Stimulated activated CD4-positive, alpha-beta T cell treated with anti-CD3 and anti-CD28 coated beads, Interleukin-1b, Interleukin-23, amount 100 ng/mL, for 4 hours (primary cell): ENCODE measurements at regions not wholly inside any gene's neighbourhood (a gene's known extent, or its start where the extent isn't known, plus 50 kb on each side); places are given as distances from the start of the nearest gene placed in this dataset.

Source experiments
- DNase-seq, 2 donors: peaks; one replicate each; pipeline ENCODE4 v3.0.0-alpha.2; 2020; ENCODE audit warnings: low read depth in 2 of 2

DNA sequence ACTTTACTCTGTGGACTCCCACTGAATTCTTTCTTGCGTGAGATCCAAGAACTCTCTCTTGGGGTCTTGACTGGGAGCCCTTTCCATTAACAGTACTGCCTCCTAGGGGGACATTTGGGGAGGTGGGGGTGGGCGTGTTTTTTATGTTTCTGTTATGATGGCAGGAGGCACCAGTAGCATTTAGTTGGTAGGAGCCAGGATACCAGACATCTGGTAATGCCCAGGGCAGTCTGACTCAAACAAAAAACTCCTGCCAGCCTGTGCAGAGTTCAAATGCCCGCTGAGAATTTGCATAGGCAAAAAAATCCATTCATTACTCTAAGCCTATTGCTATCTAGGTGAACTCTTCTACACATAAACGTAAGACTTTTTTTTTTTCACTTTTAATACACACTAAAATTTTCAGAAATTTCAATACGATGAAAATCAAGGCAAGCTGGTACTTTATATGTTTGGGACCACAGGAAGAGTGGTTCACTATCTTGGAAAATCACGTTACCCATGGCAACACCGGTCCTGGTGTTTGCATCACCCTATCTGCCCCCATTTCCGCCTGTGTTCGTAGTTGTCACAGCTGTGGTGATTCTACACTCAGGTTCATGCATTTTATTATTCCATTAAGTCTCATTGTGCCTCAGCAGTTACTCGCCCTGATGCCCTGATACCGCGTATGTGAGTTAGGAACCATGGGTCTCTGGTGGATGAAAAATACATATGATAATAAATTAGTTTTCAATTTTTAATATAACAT, 121.1 kb upstream of the XYLT1 start:
- no peak for DNase-seq

DNA sequence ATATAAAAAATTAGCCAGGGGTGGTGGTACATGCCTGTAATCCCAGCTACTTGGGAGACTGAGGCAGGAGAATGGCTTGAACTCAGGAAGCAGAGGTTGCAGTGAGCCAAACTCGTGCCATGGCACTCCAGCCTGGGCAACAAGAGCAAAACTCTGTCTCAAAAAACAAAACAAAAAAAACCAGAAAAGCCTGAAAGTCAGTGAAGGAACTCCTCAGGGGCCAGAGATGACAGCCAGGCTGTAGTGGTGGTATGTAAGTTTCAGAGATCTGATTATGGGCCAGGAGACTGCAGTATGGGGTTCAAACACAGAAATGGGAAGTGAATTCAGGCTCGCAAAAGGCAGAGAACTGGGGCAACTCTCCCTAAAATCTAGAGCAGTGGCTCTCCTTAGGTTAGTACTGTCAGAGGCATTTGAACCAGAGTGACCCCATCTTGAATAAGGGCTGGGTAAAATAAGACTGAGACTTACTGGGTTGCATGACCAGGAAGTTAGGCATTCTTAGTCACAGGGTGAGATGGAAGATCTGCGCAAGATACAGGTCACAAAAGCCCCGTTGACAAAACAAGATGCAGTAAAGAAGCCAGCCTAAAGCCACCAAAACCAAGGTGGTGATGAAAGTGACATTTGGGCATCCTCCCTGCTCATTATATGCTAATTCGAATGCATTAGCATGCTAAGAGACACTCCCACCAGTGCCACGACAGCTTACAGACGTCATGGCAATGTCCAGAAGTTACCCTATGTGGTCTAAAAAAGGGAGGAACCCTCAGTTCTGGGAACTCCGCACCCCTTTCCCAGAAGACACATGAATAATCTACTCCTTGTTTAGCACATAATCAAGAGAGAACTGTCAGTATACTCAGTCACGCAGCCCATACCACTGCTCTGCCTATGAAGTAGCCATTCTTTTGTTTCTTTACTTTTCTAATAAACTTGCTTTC, 120.2 kb upstream of the XYLT1 start:
- peak in 1 of 2 donors; percentile 27 for DNase-seq

DNA sequence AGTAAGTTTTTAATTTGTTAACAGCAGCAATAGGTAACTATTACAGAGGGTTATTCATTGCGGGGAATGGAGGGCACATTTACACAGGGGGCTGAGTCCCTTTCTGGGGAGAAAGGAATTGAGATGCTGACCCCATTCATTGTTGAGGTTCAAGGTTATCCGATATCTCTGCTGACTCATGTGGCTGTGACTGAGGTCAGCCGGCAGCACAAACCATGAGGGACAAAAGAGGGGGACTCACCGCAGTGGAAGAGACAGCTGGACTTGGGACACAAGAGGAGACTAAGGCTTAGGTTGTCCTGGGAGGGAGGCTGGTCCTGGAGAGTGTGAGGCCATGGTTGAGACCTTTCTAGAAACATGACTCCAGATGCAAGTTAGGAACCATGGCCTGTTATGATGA, 119.1 kb upstream of the XYLT1 start:
- DNase-seq = no peak

DNA sequence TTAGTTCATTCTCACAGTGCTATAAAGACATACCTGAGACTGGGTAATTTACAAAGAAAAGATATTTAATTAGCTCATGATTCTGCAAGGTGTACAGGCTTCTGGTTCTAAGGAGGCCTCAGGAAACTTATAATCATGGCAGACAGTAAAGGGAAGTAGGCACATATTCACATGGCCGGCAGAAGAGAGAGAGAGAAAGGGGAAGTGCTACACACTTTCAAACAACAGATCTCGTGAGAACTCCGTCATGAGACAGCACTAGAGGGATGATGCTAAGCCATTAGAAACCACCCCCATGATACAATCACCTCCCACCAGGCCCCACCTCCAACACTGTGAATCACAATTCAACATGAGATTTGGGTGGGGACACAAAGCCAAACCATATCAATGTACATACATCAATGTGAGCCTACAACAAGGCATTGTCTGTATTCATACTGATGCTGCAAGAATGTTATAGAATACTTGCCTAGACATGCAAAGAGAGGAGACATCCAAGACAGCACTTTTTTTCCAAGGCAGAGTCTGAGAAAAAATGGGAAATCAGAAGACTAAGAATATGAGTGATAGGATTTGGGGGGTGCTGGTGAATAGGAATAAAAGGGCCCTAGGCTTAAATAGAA, 114.8 kb upstream of the XYLT1 start:
- no peak for DNase-seq

DNA sequence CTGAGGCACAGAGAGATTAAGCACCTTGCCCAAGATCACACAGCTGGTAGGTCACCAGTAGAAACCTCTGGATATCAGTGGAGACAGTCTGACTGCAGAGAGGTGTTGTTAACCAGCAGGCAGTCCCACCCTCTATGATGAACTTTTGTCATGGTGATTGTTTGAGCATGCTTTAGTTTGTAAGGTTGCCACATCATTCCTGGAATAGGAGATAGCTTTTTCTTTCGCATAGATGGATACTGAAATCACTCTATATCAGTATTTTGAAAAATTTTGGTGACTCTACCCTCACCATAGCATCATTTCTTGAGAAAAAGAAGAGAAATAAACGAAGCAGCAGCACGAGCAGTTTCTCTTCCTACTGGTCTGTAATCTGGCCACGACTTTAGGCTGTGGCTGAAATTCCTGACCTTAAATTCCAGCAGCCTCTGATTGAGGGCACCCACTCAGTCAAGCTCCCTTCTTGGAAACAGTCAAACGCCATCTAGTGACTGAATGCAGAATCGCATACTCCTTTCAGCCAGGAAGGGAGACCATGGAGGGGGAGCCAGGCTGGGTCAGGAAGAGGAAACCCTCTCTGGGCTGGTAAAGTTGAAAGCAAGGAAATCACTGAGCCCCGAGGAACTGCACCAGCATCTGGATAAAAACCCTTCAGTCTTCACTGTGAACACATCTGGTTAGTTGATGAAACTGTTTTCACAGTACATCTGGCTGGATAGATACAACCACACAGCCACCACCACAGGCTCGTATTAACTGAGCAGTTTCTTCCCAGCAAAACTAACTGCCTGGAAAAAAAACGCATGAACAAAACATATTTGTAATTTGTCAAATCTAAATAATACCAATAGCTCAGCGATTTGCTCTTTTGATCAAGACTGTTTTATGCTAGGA, 108.5 kb upstream of the XYLT1 start:
- DNase-seq = peak; percentile 9 to 58

DNA sequence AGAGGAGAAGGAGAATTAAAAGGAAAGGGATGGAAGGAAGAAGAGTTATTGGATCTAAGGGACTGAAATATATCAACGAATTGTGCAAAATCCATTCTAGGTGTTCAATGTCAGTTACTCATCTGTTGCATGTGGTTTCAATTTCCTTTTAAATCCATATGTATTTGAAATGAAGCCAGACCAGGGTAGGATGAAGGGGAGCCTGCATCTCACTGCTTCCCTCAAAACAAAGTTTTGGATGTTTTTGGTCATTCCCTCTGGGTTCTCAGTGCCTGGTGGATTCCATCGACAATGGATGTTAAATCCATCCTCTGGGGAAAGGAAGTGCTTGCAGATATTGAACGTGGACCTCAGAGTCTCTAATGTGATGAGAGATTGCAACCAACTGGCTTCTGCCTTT, 103.5 kb upstream of the XYLT1 start:
- DNase-seq = no peak

DNA sequence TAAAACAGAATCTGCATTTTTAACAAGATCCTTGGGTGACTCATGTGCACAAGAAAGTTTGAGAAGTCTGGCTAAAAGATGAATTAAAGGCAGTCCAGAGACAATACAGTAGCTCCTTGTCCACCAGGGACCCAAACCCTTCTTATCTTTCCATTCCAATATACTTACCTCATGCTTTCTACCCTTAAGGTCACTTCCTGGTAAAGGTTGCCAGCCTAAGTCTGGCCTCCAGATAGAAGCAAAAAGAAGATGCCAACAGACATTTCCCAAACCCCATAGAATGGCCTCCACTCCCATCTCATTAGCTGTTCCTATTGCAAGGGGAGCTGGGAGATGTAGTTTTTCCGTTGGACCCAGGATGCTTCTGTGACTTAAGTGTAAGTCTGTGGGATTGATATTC, 101.4 kb upstream of the XYLT1 start:
- no peak for DNase-seq

DNA sequence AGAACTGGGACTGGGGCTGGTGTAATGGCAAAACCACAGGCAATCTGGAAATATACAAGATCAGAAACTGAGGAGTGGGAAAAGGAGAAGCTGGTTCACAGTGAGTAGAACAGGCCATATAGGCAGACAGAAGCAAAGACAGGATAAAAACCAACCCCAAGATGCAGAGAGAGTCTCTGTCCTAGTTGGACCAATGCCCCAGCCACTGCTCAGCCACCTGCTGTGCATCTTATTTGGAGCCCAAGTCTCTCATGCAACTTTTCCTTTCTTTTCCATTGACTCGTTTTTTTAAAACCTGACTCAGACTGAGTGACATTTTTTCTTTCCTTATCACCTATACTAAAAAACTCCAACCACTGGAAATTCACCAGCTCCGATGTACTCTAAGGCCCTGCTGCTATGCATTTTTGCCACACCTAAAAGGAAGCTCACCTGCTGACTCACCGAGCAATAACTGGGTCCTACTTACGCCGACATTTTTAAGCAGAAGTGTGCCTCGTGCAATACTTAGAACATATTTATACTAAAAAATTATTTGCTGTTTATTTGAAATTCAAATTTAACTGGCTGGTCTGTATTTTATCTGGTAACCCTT, 100.8 kb upstream of the XYLT1 start:
- no peak for DNase-seq

DNA sequence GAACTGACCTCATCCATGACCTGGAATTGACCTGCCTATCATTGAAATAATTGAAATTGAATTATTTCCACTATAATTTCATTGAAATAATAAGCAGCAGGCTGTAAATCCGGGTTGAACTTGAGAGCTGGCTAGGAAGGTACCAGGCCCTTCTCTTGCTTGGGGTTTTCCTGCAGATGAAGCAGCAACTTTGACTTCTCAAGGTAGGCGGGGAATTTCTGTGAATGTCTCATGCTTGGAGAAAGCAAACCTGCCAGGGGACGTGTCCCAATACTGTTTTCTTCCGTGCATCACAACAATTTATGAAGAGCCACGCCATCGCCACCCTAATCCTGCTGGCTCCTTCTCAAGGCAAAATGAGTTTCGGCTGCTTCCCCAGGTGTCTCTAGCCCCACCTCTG, 97.5 kb upstream of the XYLT1 start:
- no peak for DNase-seq

DNA sequence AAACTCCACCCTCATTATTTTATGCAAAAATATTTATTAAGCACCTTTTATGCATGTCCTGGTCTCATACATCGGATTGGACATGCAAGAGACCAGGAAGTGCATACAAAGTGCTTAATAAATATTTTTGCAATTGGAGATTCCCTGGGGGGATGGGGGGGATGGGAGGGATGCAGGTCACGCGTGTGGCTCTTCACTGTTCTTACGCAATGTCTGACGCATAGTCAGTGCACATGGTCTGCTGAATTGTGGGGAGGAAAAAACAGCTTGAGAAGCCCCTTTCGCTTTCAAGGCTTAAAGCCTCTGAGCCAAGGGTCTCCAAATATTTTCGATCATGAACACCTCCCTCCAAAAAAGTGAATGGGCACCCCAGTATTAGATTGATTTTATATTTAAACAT, 96.7 kb upstream of the XYLT1 start:
- DNase-seq = no peak

DNA sequence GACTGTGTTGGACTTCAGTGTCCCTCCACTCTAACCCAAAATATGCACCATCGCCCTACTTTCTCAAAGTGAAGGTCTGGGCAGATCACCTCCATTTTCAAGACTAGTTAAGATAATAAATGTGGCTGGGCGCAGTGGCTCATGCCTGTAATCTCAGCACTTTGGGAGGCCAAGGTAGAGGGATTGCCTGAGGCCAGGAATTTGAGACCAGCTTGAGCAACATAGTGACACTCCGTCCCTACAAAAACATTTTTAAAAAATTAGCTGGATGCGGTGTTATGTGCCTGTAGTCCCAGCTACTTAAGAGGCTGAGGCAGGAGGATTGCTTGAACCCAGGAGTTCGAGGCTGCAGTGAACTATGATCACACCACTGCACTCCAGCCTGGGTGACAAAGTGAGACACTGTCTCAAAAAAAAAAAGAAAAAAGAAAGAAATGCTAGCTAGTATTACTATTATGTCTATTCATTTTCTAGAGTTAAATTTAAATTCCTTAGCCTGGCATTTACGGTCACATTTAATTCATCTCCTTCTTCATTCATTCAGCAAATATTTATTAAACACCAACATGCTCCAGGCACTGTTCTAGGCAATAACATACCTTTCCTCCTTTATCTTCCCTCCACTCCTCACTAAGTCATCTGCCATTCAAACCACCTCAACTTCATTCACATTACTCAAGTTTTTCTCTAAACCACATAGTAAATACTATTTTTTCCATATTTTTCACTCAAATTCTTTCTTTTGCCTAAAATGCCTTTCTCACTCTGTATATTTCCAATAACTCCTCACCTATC, 96.1 kb upstream of the XYLT1 start:
- no peak for DNase-seq

DNA sequence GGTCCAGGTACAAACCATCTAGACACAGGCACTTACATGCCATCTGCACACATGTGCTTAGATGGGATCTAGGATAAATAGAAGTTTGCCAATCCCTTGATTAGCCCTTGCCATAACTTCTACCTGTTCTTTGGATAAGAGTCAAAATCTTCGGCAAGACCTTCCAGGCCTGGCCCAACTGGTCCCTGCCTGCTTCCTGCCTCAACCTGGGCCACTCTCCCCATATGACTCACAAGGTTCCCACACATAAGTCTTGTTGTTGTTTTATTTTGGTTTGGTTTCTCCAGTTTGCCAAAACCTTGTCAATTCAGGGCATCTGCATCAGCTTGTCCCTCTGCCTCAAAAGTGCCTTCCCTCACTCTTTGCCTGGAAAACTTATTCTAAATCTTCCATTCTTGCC, 95.3 kb upstream of the XYLT1 start:
- DNase-seq = no peak

DNA sequence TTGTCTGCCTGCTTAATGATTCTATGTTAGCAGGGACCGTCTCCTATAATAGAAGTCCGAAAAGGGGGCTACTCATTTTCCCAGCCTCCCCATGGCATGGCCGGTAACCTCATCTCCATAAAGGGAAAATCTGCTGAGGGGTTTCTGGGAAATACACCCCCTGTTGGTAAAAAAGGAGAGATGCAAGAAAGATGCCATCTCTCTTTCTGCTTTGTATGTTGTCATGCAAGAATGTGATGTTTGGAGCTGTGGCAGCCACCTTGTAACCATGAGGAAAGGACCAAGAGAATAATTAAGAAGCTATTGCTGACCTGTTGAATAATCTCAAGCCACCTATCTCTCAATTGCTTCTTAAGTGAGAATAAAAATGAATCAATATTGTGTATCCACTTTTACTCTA, 94.8 kb upstream of the XYLT1 start:
- DNase-seq = no peak

DNA sequence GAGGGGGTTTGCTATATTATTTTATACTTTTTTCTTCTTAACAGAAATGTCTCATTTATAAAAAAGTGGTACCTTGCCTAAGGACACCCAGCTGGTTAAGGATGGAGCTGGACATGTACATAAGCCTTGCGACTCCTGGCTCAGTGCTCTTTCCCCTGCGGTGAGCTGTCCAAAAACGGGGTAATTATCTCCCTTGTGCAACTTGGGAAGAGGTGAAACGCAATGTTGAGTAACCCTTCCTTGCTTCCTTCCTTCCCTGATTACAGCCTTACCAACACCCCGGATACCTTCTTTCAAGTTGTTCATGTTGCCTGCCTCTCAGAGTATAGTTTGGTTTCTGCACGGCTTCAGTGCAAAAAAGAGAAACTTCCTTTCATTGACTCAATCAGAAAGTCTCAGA, 94.1 kb upstream of the XYLT1 start:
- no peak for DNase-seq

DNA sequence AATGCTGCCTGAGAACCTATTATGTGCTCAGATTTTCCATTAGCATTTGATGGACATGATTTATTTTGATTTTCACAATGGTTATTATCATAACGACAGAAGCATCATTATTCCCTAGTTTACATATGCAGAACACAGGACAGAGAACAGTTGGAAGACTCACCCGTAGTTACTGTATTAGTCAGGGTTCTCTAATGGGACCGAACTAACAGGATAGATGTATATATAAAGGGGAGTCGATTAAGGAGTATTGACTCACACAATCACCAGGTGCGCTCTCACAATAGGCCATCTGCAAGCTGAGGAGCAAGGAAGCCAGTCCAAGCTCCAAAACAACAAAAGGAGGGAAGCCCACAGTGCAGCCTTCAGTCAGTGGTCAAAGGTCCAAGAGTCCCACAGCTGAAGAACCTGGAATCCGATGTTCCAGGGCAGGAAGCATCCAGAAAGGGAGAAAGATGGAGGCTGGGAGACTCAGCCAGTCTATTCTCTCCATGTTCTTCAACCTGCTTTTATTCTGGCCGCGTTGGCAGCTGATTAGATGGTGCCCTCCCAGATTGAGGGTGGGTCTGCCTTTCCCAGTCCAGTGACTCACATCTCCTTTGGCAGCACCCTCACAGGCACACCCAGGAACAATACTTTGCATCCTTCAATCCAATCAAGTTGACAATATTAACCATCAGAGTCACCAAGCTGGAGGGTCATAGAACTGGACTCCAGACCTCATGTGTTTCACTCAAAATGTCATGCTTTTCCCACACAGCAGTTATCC, 92.7 kb upstream of the XYLT1 start:
- DNase-seq = no peak

DNA sequence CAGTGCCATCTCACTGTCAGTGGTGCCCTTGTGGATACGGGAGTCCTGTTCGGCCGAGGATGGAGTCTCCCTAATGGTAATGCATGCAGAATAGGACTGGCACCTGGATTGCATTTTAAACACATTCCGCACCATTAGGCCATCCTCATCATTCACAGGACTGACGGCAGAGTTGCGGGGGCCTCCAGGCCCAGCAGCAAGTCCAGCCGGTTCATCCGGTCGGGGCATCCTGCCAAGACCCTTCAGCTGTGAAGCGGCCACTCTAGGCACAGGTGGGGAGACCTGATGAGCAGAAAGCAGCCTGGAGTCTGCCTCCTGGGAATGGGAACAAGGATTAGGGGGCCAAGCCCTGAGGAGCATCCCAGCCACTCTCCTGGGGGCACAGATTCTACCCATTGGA, 90.3 kb upstream of the XYLT1 start:
- DNase-seq = no peak

DNA sequence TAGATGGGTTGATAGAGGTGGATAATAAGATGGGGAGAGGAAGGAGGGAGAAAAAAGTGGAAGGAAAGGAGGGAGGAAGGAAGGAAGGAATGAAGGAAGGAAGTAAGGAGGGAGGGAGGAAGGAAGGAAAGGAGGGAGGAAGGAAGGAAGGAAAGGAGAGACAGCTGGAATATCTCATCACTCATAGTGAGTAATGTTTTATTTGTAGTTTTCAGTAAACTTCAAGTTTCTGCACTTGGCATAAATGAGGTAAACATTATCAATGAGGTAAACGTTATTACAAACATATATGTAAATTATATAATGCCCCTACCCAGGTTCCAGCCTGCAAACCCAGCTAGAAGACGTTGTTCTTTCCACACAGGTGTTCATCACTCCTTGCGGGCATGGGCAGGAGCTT, 89.8 kb upstream of the XYLT1 start:
- no peak for DNase-seq

DNA sequence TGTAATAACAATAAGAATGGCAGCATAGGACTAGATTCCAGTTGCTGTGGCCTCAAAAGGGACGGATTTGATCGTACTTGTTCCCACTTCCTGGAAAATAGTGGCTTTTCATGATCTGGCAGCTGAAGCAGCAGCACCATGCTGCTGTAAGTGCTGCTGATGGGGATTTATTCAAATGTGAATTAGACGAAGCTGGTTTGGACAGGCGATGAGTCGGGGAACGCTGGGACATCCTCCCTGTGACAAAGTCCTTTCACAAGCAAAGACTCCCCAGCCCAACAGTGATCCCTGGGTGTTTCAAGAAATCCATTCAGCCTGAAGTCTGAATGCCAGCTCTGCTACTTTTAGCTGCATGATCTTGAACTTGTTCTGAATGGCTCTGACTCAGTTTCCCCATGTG, 88.6 kb upstream of the XYLT1 start:
- DNase-seq = no peak

DNA sequence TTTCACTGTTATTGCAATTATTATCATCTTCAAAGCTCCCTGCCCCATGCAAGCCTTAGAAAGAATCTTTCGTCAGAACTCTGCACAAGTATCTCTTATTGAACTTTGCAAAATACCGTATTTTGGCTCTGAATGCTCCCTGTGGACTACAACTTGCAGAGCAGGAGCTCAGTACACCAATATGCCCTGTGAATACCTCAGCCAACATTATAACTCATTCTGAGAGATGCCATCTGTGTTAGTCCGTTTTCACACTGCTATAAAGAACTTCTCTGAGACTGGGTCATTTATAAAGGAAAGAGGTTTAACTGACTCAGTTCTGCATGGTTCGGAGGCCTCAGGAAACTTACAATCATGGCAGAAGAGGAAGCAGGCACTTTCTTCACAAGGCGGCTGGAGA, 87.2 kb upstream of the XYLT1 start:
- no peak for DNase-seq

DNA sequence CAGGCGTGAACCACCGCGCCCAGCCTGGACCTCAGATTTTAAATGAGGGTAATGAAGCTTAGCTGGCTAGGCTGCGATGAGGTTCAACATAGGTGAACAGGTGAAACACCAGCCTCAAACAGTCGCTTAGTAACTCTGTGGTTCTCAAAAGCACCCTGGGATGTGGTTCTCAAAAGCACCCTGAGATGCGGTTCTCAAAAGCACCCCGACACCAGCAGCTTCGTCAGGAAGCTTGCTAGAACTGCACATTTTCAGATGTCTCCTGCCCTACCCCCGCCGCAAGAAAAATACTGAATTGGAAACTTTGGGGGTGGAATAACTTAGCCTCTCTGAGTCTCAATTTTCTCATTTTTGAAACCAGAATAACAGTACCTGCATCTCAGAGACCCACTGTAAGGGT, 86.7 kb upstream of the XYLT1 start:
- DNase-seq = no peak
